ENCODE measurements at regions not wholly inside any gene's neighbourhood (a gene's known extent, or its start where the extent isn't known, plus 50 kb on each side); places are given as distances from the start of the nearest gene placed in this dataset.

DNA sequence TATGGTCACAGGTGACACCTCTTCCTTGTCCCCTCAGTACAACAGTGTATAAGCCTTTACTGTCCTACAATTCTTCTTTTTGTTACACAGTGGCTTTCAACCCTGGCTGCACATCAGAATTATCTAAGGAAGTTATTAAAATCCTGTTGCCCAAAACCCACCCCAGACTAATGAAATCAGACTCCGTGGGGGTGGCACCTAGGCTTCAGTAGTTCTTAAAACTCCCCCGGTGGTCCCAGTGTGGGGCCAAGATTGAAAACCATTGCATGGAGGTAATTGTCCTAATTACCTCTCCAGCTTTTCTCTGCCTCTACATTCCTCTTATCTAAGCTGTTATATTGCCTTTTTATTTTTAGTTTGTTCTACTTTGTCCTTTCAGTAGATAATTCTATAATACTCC lies 172.8 kb downstream of the DAD1 start:
- no peaks in the 10 kb centered on the region for H3K36me3 ChIP-seq (ENCODE audit: control insufficient read depth in 1 of 2, insufficient read depth in 2 of 2, low read length in 2 of 2)
- no peaks in the 10 kb centered on the region for H3K9me2 ChIP-seq (ENCODE audit: insufficient read depth)
- H3K79me2 ChIP-seq (ENCODE audit: insufficient read depth, low read length), result no peaks in the 10 kb centered on the region
- ChIA-PET RAD21 (ENCODE audit: low non-redundant PET in 1 of 2, low total read pairs in 2 of 2, uncharacterized antibody in 2 of 2, unreplicated experiment in 2 of 2) (no interaction called here), POLR2A (no interaction called here), CTCF (no interaction called here)
- no peak overlapping the region for H3K9ac ChIP-seq (ENCODE audit: low read length)
- no peak overlapping the region for H3K27ac ChIP-seq (ENCODE audit: low read depth, low read length)
- H3K9me3 ChIP-seq (ENCODE audit: control insufficient read depth in 1 of 2, insufficient read depth in 1 of 2, low read depth in 1 of 2, low read length in 2 of 2), result no peaks in the 10 kb centered on the region
- TF ChIP-seq, protein P1, sequence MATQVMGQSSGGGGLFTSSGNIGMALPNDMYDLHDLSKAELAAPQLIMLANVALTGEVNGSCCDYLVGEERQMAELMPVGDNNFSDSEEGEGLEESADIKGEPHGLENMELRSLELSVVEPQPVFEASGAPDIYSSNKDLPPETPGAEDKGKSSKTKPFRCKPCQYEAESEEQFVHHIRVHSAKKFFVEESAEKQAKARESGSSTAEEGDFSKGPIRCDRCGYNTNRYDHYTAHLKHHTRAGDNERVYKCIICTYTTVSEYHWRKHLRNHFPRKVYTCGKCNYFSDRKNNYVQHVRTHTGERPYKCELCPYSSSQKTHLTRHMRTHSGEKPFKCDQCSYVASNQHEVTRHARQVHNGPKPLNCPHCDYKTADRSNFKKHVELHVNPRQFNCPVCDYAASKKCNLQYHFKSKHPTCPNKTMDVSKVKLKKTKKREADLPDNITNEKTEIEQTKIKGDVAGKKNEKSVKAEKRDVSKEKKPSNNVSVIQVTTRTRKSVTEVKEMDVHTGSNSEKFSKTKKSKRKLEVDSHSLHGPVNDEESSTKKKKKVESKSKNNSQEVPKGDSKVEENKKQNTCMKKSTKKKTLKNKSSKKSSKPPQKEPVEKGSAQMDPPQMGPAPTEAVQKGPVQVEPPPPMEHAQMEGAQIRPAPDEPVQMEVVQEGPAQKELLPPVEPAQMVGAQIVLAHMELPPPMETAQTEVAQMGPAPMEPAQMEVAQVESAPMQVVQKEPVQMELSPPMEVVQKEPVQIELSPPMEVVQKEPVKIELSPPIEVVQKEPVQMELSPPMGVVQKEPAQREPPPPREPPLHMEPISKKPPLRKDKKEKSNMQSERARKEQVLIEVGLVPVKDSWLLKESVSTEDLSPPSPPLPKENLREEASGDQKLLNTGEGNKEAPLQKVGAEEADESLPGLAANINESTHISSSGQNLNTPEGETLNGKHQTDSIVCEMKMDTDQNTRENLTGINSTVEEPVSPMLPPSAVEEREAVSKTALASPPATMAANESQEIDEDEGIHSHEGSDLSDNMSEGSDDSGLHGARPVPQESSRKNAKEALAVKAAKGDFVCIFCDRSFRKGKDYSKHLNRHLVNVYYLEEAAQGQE (IDR thresholded peaks at IDR 0.05; ENCODE audit: low read depth), result no peak
- TF ChIP-seq POLR2A (IDR thresholded peaks at IDR 0.05; ENCODE audit: borderline replicate concordance, extremely low read depth, insufficient read depth, insufficient read length) (no peak), POLR2AphosphoS5 (IDR thresholded peaks at IDR 0.05; ENCODE audit: low read depth, low read length) (no peak), CBX3 (IDR thresholded peaks at IDR 0.05; ENCODE audit: low read depth) (no peak), EZH2 (IDR thresholded peaks at IDR 0.05) (no peak), SP1 (IDR thresholded peaks at IDR 0.05; ENCODE audit: low read depth) (no peak), EGR1 (IDR thresholded peaks at IDR 0.05; ENCODE audit: low read depth) (no peak), SRF (IDR thresholded peaks at IDR 0.05; ENCODE audit: low read depth) (no peak)
- TF ChIP-seq, protein P2, sequence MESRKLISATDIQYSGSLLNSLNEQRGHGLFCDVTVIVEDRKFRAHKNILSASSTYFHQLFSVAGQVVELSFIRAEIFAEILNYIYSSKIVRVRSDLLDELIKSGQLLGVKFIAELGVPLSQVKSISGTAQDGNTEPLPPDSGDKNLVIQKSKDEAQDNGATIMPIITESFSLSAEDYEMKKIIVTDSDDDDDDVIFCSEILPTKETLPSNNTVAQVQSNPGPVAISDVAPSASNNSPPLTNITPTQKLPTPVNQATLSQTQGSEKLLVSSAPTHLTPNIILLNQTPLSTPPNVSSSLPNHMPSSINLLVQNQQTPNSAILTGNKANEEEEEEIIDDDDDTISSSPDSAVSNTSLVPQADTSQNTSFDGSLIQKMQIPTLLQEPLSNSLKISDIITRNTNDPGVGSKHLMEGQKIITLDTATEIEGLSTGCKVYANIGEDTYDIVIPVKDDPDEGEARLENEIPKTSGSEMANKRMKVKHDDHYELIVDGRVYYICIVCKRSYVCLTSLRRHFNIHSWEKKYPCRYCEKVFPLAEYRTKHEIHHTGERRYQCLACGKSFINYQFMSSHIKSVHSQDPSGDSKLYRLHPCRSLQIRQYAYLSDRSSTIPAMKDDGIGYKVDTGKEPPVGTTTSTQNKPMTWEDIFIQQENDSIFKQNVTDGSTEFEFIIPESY (IDR thresholded peaks at IDR 0.05; ENCODE audit: extremely low read depth, insufficient replicate concordance, low read length), result no peak
- TF ChIP-seq, protein P3, sequence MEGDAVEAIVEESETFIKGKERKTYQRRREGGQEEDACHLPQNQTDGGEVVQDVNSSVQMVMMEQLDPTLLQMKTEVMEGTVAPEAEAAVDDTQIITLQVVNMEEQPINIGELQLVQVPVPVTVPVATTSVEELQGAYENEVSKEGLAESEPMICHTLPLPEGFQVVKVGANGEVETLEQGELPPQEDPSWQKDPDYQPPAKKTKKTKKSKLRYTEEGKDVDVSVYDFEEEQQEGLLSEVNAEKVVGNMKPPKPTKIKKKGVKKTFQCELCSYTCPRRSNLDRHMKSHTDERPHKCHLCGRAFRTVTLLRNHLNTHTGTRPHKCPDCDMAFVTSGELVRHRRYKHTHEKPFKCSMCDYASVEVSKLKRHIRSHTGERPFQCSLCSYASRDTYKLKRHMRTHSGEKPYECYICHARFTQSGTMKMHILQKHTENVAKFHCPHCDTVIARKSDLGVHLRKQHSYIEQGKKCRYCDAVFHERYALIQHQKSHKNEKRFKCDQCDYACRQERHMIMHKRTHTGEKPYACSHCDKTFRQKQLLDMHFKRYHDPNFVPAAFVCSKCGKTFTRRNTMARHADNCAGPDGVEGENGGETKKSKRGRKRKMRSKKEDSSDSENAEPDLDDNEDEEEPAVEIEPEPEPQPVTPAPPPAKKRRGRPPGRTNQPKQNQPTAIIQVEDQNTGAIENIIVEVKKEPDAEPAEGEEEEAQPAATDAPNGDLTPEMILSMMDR (IDR thresholded peaks at IDR 0.05 in 2 of 3, conservative IDR thresholded peaks at IDR 0.05 in 1 of 3; ENCODE audit: borderline replicate concordance in 1 of 3, insufficient read depth in 1 of 3, low read depth in 2 of 3, low read length in 2 of 3), result no peak
- TF ChIP-seq, protein P4, sequence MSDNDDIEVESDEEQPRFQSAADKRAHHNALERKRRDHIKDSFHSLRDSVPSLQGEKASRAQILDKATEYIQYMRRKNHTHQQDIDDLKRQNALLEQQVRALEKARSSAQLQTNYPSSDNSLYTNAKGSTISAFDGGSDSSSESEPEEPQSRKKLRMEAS (IDR thresholded peaks at IDR 0.05), result no peak
- H3K4me3 ChIP-seq (replicated peaks in 1 of 2; ENCODE audit: low read depth in 1 of 2, low read length in 2 of 2), result no peak overlapping the region
- DNase-seq (ENCODE audit: low read depth, low spot score), result no peak
- intact Hi-C loops (cut with micrococcal nuclease), result no loop called here
- no peaks in the 10 kb centered on the region for H4K20me1 ChIP-seq (ENCODE audit: insufficient read depth)
- no peak for ATAC-seq
- no peak overlapping the region for H3K4me2 ChIP-seq (ENCODE audit: low read length)
- H3K4me1 ChIP-seq (ENCODE audit: control insufficient read depth in 1 of 2, insufficient read depth in 2 of 2, low read length in 2 of 2), result no peaks in the 10 kb centered on the region
- peaks cover 46% of the 10 kb centered on the region; the same call in 1 of the 2 replicates for H3K27me3 ChIP-seq (ENCODE audit: insufficient read depth, low read length)
- H2AFZ ChIP-seq (ENCODE audit: low read depth, low read length, poor library complexity, severe bottlenecking), result no peak overlapping the region
- BruUV-seq (replicated peaks), result no TSS peak
